ENCODE measurements at regions not wholly inside any gene's neighbourhood (a gene's known extent, or its start where the extent isn't known, plus 50 kb on each side); places are given as distances from the start of the nearest gene placed in this dataset.
"Not testable (repeated sequence)": the region's sequence is repeated elsewhere in the genome, so short reads cannot be mapped to it uniquely, and the experiment has no call there.

- Histone ChIP-seq H2AFZ (ENCODE audit: low read depth, low read length) (no peak overlapping the region), H3K4me1 (ENCODE audit: insufficient read depth, low read length) (no peaks in the 10 kb centered on the region), H3K9me3 (ENCODE audit: insufficient read depth, low read length, severe bottlenecking) (no peaks in the 10 kb centered on the region), H3K9ac (ENCODE audit: low read depth, low read length) (no peak overlapping the region), H3K79me2 (ENCODE audit: insufficient read depth, low read length) (no peaks in the 10 kb centered on the region), H3K36me3 (ENCODE audit: insufficient read depth, low read length) (no peaks in the 10 kb centered on the region), H3K4me2 (ENCODE audit: insufficient read depth, low read length) (no peak overlapping the region), H4K20me1 (ENCODE audit: insufficient read depth, low read length) (no peaks in the 10 kb centered on the region), H3K4me3 (ENCODE audit: low read depth in 1 of 2, low read length in 2 of 2) (no peak overlapping the region), H3K27me3 (ENCODE audit: insufficient read depth, low read length, poor library complexity) (no peaks in the 10 kb centered on the region), H3K27ac (ENCODE audit: low read length) (no peak overlapping the region)
- DNase-seq, result no peak
- no peak for ATAC-seq (ENCODE audit: insufficient read depth, low read depth)
- TF ChIP-seq EZH2 (IDR thresholded peaks at IDR 0.05; ENCODE audit: borderline replicate concordance, low read depth, low read length, severe bottlenecking), result no peak
- TF ChIP-seq CTCF (IDR thresholded peaks at IDR 0.05; ENCODE audit: borderline replicate concordance, extremely low read depth, low read length, poor library complexity, severe bottlenecking), result no peak
Observed at GRCh38 chr7:12032146-12032545, 178.9 kb upstream of the TMEM106B start.

- H2AFZ ChIP-seq (ENCODE audit: low read depth, low read length); ATAC-seq (ENCODE audit: insufficient read depth, low read depth); H3K27ac ChIP-seq (ENCODE audit: low read length); H3K9ac ChIP-seq (ENCODE audit: low read depth, low read length); H3K4me2 ChIP-seq (ENCODE audit: insufficient read depth, low read length); H3K79me2 ChIP-seq (ENCODE audit: insufficient read depth, low read length); H3K4me3 ChIP-seq (ENCODE audit: low read depth in 1 of 2, low read length in 2 of 2); DNase-seq; H3K9me3 ChIP-seq (ENCODE audit: insufficient read depth, low read length, severe bottlenecking); H3K36me3 ChIP-seq (ENCODE audit: insufficient read depth, low read length); H3K27me3 ChIP-seq (ENCODE audit: insufficient read depth, low read length, poor library complexity); H4K20me1 ChIP-seq (ENCODE audit: insufficient read depth, low read length); H3K4me1 ChIP-seq (ENCODE audit: insufficient read depth, low read length): not testable (repeated sequence)
Observed at GRCh38 chr7:12043457-12043856, 167.6 kb upstream of the TMEM106B start.

GRCh38 chr7:12052211-12052610 is 158.9 kb upstream of the TMEM106B start:
- Histone ChIP-seq H3K4me2 (ENCODE audit: insufficient read depth, low read length) (no peak overlapping the region), H3K4me3 (ENCODE audit: low read depth in 1 of 2, low read length in 2 of 2) (no peak overlapping the region), H3K36me3 (ENCODE audit: insufficient read depth, low read length) (no peaks in the 10 kb centered on the region), H2AFZ (ENCODE audit: low read depth, low read length) (no peak overlapping the region), H3K27me3 (ENCODE audit: insufficient read depth, low read length, poor library complexity) (no peaks in the 10 kb centered on the region), H3K9ac (ENCODE audit: low read depth, low read length) (no peak overlapping the region), H4K20me1 (ENCODE audit: insufficient read depth, low read length) (no peaks in the 10 kb centered on the region), H3K79me2 (ENCODE audit: insufficient read depth, low read length) (no peaks in the 10 kb centered on the region), H3K27ac (ENCODE audit: low read length) (no peak overlapping the region), H3K9me3 (ENCODE audit: insufficient read depth, low read length, severe bottlenecking) (peaks cover 9% of the 10 kb centered on the region), H3K4me1 (ENCODE audit: insufficient read depth, low read length) (no peaks in the 10 kb centered on the region)
- DNase-seq, result no peak
- ATAC-seq (ENCODE audit: insufficient read depth, low read depth), result no peak
- no peak for TF ChIP-seq EZH2 (IDR thresholded peaks at IDR 0.05; ENCODE audit: borderline replicate concordance, low read depth, low read length, severe bottlenecking)

GRCh38 chr7:12053561-12053960 is 157.5 kb upstream of the TMEM106B start:
- Histone ChIP-seq H3K79me2 (ENCODE audit: insufficient read depth, low read length) (no peaks in the 10 kb centered on the region), H3K4me3 (ENCODE audit: low read depth in 1 of 2, low read length in 2 of 2) (no peak overlapping the region), H3K27ac (ENCODE audit: low read length) (no peak overlapping the region), H3K9me3 (ENCODE audit: insufficient read depth, low read length, severe bottlenecking) (peaks cover 13% of the 10 kb centered on the region), H3K27me3 (ENCODE audit: insufficient read depth, low read length, poor library complexity) (no peaks in the 10 kb centered on the region), H4K20me1 (ENCODE audit: insufficient read depth, low read length) (no peaks in the 10 kb centered on the region), H3K4me2 (ENCODE audit: insufficient read depth, low read length) (no peak overlapping the region), H3K4me1 (ENCODE audit: insufficient read depth, low read length) (no peaks in the 10 kb centered on the region), H3K36me3 (ENCODE audit: insufficient read depth, low read length) (no peaks in the 10 kb centered on the region), H2AFZ (ENCODE audit: low read depth, low read length) (no peak overlapping the region), H3K9ac (ENCODE audit: low read depth, low read length) (no peak overlapping the region)
- ATAC-seq (ENCODE audit: insufficient read depth, low read depth) (no peak), DNase-seq (no peak)
- TF ChIP-seq CTCF (IDR thresholded peaks at IDR 0.05; ENCODE audit: borderline replicate concordance, extremely low read depth, low read length, poor library complexity, severe bottlenecking) (no peak), EZH2 (IDR thresholded peaks at IDR 0.05; ENCODE audit: borderline replicate concordance, low read depth, low read length, severe bottlenecking) (no peak)
